SW 1271 (cell line): ENCODE measurements at regions not wholly inside any gene's neighbourhood (a gene's known extent, or its start where the extent isn't known, plus 50 kb on each side); places are given as distances from the start of the nearest gene placed in this dataset.

Experiments
- DNase-seq, 2 experiments: peaks; one replicate each; lab custom pipeline; 2025; lab: John Stamatoyannopoulos, UW

- no peak for DNase-seq
Observed at GRCh38 chr18:8536231-8536630, 73.0 kb upstream of the RAB12 start.

GRCh38 chr18:8536922-8537321, 72.3 kb upstream of the RAB12 start:
- no peak for DNase-seq

GRCh38 chr18:8537400-8537799, 71.8 kb upstream of the RAB12 start:
- no peak for DNase-seq

GRCh38 chr18:8538935-8539334, 70.3 kb upstream of the RAB12 start:
- DNase-seq: no peak

GRCh38 chr18:8546677-8547076, 62.6 kb upstream of the RAB12 start:
- DNase-seq: no peak

GRCh38 chr18:8548186-8548585, 61.1 kb upstream of the RAB12 start:
- no peak for DNase-seq

- no peak for DNase-seq
Observed at GRCh38 chr18:8549254-8549757, 59.9 kb upstream of the RAB12 start.

- no peak for DNase-seq
Observed at GRCh38 chr18:8552151-8552550, 57.1 kb upstream of the RAB12 start.

GRCh38 chr18:8554354-8554753, 54.9 kb upstream of the RAB12 start:
- DNase-seq: no peak

- DNase-seq: no peak
Observed at GRCh38 chr18:8556424-8556823, 52.8 kb upstream of the RAB12 start.
